Keratinocyte (primary cell): ENCODE measurements at regions not wholly inside any gene's neighbourhood (a gene's known extent, or its start where the extent isn't known, plus 50 kb on each side); places are given as distances from the start of the nearest gene placed in this dataset.

ENCODE experiments used
- DNase-seq: peaks from one replicate; pipeline ENCODE4 v3.0.0-alpha.2; 2011; ENCODE audit warnings: low read depth, missing footprints, low spot score
- FAIRE-seq: peaks from 2 replicates; lab custom pipeline; 2011; peaks lifted over from hg19 to GRCh38; lab: Jason Lieb, UNC
- H2AFZ ChIP-seq: 2 replicates; pipeline ENCODE4 v1.6.0; 2012; ENCODE audit warnings: low read length, control low read depth, inconsistent platforms; ENCODE audit not compliant: control insufficient read depth
- H3K27ac ChIP-seq: 2 replicates; pipeline ENCODE4 v1.5.1; 2011; ENCODE audit warnings: low read length; ENCODE audit not compliant: control insufficient read depth, insufficient read depth
- H3K27me3 ChIP-seq: 3 replicates; pipeline ENCODE4 v1.6.0; 2011; ENCODE audit warnings: low read length; ENCODE audit not compliant: control insufficient read depth, insufficient read depth; ENCODE audit errors: extremely low read depth
- H3K36me3 ChIP-seq, 2 experiments: 2 replicates in 1 of 2; 3 replicates in 1 of 2; pipeline ENCODE4 v1.5.1; 2011; ENCODE audit warnings: low read length in 2 of 2, mild to moderate bottlenecking in 1 of 2; ENCODE audit not compliant: control insufficient read depth in 2 of 2, insufficient read depth in 2 of 2; ENCODE audit errors: extremely low read depth in 1 of 2
- H3K4me1 ChIP-seq: 3 replicates; pipeline ENCODE4 v1.5.1; 2011; ENCODE audit warnings: low read length; ENCODE audit not compliant: control insufficient read depth, insufficient read depth; ENCODE audit errors: extremely low read depth
- H3K4me2 ChIP-seq: 3 replicates; pipeline ENCODE4 v1.6.0; 2011; ENCODE audit warnings: low read depth, low read length; ENCODE audit not compliant: control insufficient read depth, insufficient read depth; ENCODE audit errors: extremely low read depth
- H3K4me3 ChIP-seq, 3 experiments: fragments of 200-600 bp in 1 of 3; sonication (generic) in 1 of 3; 2 replicates in 2 of 3; 3 replicates in 1 of 3; pipeline ENCODE4 v1.5.1; 2011 to 2016; ENCODE audit warnings: low read length in 3 of 3, mild to moderate bottlenecking in 3 of 3, control low read depth in 2 of 3, inconsistent platforms in 1 of 3, low read depth in 1 of 3, mixed read lengths in 1 of 3, mixed run types in 1 of 3, moderate library complexity in 1 of 3; ENCODE audit not compliant: control insufficient read depth in 2 of 3, insufficient read depth in 2 of 3; ENCODE audit errors: extremely low read depth in 1 of 3
- H3K79me2 ChIP-seq: 2 replicates; pipeline ENCODE4 v1.6.0; 2012; ENCODE audit warnings: low read length; ENCODE audit not compliant: control insufficient read depth, insufficient read depth
- H3K9ac ChIP-seq: 3 replicates; pipeline ENCODE4 v1.6.0; 2011; ENCODE audit warnings: low read length; ENCODE audit not compliant: control insufficient read depth, insufficient read depth; ENCODE audit errors: extremely low read depth
- H3K9me1 ChIP-seq: 3 replicates; pipeline ENCODE4 v1.6.0; 2011; ENCODE audit warnings: low read length; ENCODE audit not compliant: control insufficient read depth, insufficient read depth; ENCODE audit errors: extremely low read depth
- H3K9me3 ChIP-seq: 2 replicates; pipeline ENCODE4 v1.5.1; 2012; ENCODE audit warnings: low read depth, low read length; ENCODE audit not compliant: control insufficient read depth
- H4K20me1 ChIP-seq: 3 replicates; pipeline ENCODE4 v1.6.0; 2011; ENCODE audit warnings: low read length; ENCODE audit not compliant: control insufficient read depth, insufficient read depth; ENCODE audit errors: extremely low read depth
- EZH2 ChIP-seq: IDR thresholded peaks from one replicate; pipeline ENCODE4 v1.6.1; 2012; ENCODE audit warnings: inconsistent platforms, mild to moderate bottlenecking, low read length, moderate library complexity
- dilution Hi-C: fragments of 300-500 bp; cut with MboI; formaldehyde crosslinking; loops from one replicate; pipeline ENCODE4 v1.7.0; 2020; ENCODE audit warnings: low sequenced_read_pairs; ENCODE audit not compliant: extremely low pct_ligation_motif_present
- TF ChIP-seq, protein P1 (sequence below), 3 experiments: IDR thresholded peaks in 1 of 3; conservative IDR thresholded peaks in 1 of 3; optimal IDR thresholded peaks in 1 of 3; 2 replicates in 2 of 3; 3 replicates in 1 of 3; pipeline versions ENCODE3 to v1.5.1; 2011; ENCODE audit warnings: low read length in 3 of 3, mild to moderate bottlenecking in 3 of 3, moderate library complexity in 2 of 3, control low read depth in 1 of 3, inconsistent platforms in 1 of 3; ENCODE audit not compliant: insufficient read depth in 2 of 3; ENCODE audit errors: extremely low read depth in 1 of 3

DNA sequence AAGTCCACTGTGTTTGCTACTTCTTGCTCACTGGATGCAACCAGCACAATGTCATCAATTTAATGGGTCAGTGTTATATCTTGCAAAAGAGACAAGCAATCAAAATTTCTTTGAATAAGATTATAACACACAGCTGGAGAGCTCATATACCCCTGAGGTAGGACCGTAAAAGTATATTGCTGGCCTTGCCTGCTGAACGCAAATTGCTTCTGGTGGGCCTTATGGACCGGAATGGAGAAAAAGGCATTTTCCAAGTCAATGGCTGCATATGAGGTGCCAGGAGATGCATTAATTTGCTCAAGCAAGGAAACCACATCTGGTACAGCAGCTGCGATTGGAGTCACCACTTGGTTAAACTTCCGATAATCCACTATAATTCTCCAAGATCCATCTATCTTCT lies 119.1 kb downstream of the ZNF280B start:
- H3K36me3 ChIP-seq, result no peaks in the 10 kb centered on the region
- H3K79me2 ChIP-seq, result no peaks in the 10 kb centered on the region
- H3K27ac ChIP-seq, result no peak overlapping the region
- H3K9me1 ChIP-seq, result no peaks in the 10 kb centered on the region
- dilution Hi-C loops, result no loop called here
- no peak overlapping the region for H2AFZ ChIP-seq
- no peak for TF ChIP-seq EZH2
- TF ChIP-seq, protein P1, sequence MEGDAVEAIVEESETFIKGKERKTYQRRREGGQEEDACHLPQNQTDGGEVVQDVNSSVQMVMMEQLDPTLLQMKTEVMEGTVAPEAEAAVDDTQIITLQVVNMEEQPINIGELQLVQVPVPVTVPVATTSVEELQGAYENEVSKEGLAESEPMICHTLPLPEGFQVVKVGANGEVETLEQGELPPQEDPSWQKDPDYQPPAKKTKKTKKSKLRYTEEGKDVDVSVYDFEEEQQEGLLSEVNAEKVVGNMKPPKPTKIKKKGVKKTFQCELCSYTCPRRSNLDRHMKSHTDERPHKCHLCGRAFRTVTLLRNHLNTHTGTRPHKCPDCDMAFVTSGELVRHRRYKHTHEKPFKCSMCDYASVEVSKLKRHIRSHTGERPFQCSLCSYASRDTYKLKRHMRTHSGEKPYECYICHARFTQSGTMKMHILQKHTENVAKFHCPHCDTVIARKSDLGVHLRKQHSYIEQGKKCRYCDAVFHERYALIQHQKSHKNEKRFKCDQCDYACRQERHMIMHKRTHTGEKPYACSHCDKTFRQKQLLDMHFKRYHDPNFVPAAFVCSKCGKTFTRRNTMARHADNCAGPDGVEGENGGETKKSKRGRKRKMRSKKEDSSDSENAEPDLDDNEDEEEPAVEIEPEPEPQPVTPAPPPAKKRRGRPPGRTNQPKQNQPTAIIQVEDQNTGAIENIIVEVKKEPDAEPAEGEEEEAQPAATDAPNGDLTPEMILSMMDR (optimal IDR thresholded peaks at IDR 0.05 in 1 of 3, IDR thresholded peaks at IDR 0.05 in 1 of 3, conservative IDR thresholded peaks at IDR 0.05 in 1 of 3; ENCODE audit: extremely low read depth in 1 of 3, insufficient read depth in 2 of 3, low read length in 3 of 3), result no peak
- no peak overlapping the region for H3K9ac ChIP-seq
- H3K4me1 ChIP-seq, result no peaks in the 10 kb centered on the region
- no peaks in the 10 kb centered on the region for H3K27me3 ChIP-seq
- FAIRE-seq (no peak), DNase-seq (no peak)
- H3K4me2 ChIP-seq, result no peak overlapping the region
- no peaks in the 10 kb centered on the region for H4K20me1 ChIP-seq
- H3K9me3 ChIP-seq, result no peaks in the 10 kb centered on the region
- H3K4me3 ChIP-seq, result no peak overlapping the region

DNA sequence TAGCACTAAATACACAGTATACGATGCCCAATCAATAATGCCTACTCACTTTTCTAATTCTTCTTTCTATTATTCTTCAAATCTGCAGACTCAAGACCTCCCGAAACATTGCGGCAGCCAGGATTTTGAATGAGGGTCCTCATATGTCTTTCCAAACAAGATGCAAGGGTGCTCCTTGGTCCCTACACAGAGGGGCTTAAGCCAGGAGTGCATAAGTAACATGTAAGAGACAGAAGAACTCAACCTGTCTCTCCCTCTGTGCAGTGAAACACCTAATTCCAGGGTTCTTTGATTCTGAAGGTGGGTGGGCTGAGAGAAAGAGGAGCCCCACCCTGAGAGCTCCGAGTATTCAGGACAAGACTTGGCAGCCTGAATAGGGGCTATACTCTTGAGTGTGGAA lies 117.6 kb downstream of the ZNF280B start:
- no peak for TF ChIP-seq EZH2
- TF ChIP-seq, protein P1 (optimal IDR thresholded peaks at IDR 0.05 in 1 of 3, IDR thresholded peaks at IDR 0.05 in 1 of 3, conservative IDR thresholded peaks at IDR 0.05 in 1 of 3; ENCODE audit: extremely low read depth in 1 of 3, insufficient read depth in 2 of 3, low read length in 3 of 3), result no peak
- Histone ChIP-seq H3K79me2 (no peaks in the 10 kb centered on the region), H3K9ac (no peak overlapping the region), H3K4me2 (no peak overlapping the region), H3K4me3 (no peak overlapping the region), H3K36me3 (no peaks in the 10 kb centered on the region), H3K27me3 (no peaks in the 10 kb centered on the region), H3K9me1 (no peaks in the 10 kb centered on the region), H3K9me3 (no peaks in the 10 kb centered on the region), H2AFZ (no peak overlapping the region), H3K4me1 (no peaks in the 10 kb centered on the region), H3K27ac (no peak overlapping the region), H4K20me1 (no peaks in the 10 kb centered on the region)
- DNase-seq (no peak), FAIRE-seq (no peak)
- dilution Hi-C loops, result no loop called here
